ENCODE measurements at regions not wholly inside any gene's neighbourhood (a gene's known extent, or its start where the extent isn't known, plus 50 kb on each side); places are given as distances from the start of the nearest gene placed in this dataset.

DNA sequence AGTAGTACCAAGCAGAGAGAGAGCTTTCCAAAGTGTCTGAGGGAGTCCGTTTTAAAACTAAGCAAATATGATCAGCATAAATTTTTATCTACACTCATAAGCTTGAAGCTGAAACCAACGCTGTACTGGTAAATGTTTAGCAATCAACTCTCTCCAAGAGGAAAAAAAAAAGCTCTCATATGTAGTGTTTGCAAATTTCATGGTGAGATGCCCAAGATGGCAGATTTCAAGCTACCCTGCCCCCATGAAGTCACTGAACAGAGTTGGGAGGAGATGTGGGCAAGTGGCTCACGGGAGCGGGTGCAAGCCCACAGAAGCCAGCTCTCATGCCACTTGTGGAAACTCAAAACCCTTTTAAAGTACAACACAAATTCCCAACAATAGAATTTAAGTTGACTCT is 475.8 kb downstream of the BCAT1 start:
- DNase-seq (ENCODE audit: low spot score) = no peak

DNA sequence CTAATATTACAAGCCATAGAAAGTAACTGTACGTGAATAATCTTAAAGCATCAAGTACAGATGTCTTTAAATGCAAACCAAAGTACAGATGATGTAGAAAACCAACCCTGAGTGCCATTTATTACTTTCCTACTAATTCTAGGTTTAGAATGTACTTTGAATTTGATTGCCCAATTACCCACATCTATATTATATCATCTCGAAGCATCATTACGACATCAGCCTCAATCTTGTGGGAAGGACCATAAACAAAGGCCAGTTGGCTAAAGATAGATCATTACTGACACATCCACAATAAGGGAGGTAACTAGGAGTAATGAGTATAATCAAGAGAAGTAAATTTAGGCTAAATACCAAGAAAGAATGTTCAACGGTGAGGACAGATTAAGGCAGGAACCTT is 478.9 kb downstream of the BCAT1 start:
- no peak for DNase-seq (ENCODE audit: low spot score)

DNA sequence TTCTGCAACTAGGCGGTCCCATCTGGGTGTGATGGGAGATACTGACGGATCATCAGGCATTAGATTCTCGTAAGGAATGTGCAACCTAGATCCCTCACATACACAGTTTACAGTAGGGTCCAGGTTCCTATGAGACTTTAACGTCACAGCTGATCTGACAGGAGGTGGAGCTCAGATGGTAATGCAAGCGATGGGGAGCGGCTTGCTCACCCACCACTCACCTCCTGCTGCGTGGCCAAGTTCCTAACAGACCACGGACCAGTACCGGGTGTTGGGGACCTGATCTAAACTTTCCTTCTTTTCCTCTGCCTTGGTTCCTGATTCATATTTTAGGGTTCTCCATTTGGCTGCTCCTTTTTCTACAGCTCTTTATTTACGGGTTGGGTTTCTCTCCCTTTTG is 479.8 kb downstream of the BCAT1 start:
- no peak for DNase-seq (ENCODE audit: low spot score)

DNA sequence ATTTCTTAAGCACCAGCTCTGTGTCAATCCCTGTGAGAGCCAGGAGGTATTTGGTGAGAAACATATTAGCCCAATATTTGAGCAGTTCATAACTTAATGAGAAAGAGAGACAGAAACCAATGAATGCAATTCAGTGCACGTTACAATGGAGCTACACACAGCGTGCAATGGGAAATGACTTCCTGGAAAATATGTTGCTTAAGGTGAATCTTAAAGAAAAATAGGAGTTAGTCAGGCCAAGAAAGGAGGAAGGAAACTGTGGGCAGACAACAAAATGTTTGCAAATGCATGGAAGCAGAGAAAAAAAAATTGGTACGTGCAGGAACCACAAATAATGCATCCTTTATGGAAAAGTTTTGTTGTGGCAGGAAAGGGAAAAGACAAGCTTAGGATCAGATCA is 481.7 kb downstream of the BCAT1 start:
- no peak for DNase-seq (ENCODE audit: low spot score)

DNA sequence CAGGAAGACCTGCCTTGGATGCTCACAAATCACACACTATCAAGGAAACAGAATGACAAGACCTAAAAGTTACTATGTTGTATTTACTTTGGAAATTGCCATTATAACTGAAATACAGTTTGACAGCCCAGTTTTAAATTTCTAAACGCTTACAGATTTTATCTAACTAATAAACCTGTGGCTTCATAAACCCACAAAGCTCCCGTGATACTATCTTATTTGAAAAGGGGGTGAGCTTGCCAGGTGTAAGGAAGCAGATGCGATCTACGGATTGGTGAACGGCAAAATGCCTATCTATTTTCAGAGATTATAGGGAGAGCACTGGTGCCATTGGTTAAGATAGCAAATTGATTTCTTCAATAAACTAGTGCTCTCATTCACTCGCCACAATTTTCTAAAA is 485.5 kb downstream of the BCAT1 start:
- DNase-seq (ENCODE audit: low spot score) = no peak

DNA sequence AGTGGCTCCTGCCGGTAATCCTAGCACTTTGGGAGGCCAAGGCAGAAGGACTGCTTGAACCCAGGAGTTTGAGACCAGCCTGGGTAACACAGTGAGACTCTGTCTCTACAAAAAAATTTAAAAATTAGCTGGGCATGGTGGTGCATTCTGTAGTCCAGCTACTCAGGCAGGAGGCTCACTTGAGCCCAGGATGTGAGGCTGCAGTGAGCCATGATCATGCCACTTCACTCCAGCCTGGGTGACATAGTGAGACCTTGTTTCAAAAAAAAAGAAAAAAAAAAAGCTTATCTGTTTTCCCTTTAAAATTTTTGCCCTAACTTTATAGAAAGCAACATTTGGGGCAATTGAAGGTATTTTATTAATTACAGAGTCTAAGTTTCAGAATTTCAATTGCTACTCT is 486.0 kb downstream of the BCAT1 start:
- DNase-seq (ENCODE audit: low spot score) = no peak

DNA sequence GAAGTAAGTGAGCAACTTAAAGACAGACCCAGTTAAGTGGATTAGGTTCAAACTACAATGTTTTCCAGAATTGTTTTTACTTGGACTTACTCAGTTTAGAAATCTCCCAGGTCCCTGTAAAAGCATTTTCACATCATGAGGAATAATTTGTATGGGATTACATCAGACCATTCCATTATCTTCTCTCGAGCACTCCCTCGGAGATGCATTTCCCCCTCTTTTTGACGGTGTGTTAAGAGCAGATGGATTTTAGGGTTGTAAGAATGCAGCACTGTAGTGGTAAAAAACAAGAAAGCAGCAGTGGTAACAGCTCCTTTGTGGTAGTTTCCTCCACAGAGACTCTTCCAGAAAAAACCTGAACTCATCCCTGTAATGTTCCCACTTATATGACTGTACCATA is 488.4 kb downstream of the BCAT1 start:
- no peak for DNase-seq (ENCODE audit: low spot score)

DNA sequence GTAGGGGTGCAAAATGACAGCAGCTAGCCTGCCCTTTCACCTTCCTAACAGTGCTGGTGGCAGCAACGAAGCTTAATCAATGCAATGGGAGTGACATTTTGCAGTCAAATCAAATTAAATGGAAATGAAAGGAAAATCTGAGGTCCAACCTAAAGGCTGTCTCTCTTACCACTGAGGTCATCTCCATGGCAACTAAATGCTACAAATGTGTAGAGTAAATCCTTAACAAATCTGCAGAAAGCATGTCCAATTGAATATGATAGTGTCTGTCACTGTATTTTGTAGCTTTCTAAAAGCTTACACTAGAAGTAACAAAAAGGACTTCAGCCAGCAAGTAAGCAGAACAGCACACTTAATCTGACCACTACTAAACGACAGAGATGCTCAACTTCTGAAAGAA is 488.8 kb downstream of the BCAT1 start:
- no peak for DNase-seq (ENCODE audit: low spot score)

DNA sequence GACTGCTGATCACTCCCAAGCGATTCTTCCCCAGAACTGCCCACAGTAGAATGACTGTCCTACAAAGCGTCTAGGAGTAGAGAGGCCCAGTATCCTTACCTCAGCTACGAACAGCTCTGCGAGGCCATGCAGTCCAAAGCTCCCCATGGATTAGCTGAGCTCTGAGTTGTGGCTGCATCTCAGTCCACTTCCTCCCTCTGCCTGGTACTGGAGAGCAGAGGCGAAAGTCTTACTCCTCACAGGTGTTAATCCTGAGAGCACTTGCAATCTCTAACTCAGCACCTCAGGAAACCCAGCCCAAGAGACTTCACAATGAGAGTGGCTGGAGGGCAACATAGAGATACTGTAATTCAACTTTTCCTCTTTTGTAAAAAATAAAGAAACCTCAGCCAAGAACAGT is 493.1 kb downstream of the BCAT1 start:
- DNase-seq (ENCODE audit: low spot score) = no peak

DNA sequence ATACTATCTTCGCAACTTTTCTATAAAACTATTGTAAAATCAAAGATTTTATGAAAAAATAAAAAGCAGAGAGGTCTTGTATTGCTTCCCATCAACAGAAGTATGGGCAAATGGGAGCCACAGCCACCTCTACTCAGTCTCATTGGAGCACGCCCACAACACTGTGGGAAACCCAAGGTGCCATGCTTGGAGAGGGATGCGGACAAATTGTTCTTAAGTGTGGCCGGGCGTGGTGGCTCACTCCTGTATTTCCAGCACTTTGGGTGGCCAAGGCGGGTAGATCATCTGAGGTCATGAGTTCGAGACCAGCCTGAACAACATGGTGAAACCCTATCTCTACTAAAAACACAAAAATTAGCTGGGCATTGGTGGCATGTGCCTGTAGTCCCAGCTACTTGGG is 498.2 kb upstream of the SOX5 start:
- DNase-seq (ENCODE audit: low spot score) = no peak

DNA sequence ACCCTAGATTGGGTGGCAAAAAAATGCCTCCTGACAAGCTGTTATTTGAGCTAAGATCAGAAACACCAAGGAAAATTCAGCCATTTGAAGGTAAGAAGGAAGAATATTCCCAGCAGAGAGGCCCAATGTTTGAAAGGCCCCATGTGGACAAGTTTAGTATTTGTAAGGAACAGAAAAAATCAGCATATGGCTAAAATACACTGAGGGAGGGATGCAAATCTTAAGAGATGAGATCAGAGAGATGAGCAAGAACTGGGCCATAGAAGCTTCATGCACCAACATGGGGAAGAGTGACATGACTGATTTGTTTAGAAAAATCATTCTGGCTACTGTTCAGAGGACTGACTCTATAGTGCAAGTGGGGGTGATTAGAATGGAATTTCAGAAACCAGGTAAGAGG is 496.8 kb upstream of the SOX5 start:
- no peak for DNase-seq (ENCODE audit: low spot score)

DNA sequence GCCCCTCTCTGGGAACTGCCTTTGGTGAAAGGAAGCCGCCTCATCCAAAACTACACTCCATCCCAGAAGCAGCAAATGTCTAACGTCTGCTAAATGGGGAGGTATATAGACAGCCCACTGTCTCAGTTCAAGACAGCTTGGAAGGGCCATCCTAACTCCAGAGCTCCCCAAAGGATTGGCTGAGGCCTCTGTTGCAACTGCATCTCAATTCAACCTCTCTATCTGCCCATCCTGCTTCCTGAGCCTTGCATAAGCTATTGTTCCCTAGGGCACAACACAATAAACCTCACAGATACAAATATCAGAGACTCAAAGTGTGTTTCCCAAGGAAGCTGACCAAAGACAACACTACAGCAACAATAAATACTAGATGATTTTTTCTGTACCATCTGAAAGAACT is 495.2 kb upstream of the SOX5 start:
- no peak for DNase-seq (ENCODE audit: low spot score)

DNA sequence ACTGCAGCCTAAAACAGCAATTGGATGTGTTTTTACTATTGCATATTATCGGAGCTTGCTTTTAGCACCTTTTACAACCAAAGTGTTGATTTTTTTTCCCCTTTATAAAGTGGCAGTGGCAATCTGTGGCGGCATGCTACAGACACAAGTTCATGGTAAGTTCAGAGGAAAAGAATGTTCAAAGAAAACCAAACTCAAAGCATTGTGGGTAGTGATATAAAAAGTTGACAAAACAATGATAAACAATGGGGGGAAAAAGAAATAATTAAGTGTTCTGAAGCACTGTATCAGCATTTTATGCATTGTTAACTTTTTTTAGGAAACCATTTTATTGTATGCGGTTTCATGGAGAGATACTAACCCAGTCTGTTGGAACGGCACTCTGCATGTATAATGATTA is 492.0 kb upstream of the SOX5 start:
- no peak for DNase-seq (ENCODE audit: low spot score)

DNA sequence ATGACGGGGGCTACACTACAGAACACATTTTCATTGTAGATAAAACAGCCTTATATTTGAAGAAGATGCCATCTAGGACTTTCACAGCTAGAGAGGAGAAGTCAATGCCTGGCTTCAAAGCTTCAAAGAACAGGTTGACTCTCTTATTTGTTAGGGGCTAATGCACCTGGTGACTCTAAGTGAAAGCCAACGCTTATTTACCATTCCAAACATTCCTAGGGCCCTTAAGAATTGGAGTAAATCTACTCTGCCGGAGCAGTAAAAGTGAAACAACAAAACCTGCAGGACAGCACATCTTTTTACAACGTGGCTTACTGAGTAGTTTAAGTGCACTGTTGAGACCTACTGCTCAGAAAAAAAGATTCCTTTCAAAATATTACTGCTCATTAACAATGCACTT is 487.2 kb upstream of the SOX5 start:
- no peak for DNase-seq (ENCODE audit: low spot score)

DNA sequence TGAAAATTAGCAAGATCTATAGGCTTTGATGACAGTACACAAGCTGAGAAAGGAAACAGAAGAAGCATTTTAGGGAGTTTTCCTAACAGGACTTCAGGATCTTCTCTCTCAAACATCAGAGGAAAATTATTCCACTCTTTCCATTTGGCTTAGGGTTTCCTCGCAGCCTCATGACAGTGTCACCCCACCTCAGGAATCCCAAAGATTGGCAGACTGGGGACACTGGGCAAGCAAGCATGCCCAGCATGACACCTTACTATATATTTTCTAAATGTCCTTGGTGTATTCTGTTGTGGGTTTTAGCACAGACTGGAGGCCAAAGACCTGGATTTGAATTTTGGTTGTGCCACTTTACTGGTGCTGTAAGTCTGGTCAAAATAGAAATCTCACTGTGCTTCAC is 482.4 kb upstream of the SOX5 start:
- no peak for DNase-seq (ENCODE audit: low spot score)

DNA sequence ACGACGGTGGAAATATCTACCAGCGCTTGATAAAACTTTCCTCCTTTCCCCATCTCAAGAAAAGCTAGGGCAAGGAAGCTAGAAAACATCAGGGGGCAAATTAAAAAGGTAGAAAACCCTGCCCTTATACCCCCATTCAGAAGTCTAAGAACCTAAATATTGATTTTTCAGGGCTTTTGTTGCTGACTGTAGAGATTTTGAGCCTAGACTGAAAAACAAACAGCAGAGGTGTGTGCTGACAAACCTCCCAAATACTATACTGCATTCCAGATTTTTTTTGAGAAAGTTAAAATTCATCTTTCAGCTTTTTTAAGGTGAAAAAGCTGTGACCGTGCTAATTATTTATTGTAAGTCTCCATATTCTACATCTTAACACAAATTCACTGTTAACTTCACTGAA is 478.3 kb upstream of the SOX5 start:
- DNase-seq (ENCODE audit: low spot score) = no peak

DNA sequence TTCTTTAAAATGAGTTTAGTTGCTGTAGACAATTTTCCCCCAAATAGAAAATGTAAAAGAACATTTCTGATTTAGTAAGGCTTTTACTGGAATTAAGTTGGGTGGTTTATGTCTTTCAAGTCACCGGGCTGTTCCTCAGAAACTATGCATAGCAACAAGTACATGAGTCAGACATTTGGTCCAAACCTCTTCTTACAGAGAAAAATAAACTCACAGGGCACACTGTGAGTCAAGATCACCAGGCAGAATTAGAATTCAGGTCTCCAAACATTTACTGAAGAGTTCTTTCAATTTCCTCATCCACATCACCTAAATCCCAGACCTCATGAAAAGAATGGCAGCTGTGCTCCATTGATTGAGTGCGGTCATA is 476.1 kb upstream of the SOX5 start:
- DNase-seq (ENCODE audit: low spot score) = no peak

DNA sequence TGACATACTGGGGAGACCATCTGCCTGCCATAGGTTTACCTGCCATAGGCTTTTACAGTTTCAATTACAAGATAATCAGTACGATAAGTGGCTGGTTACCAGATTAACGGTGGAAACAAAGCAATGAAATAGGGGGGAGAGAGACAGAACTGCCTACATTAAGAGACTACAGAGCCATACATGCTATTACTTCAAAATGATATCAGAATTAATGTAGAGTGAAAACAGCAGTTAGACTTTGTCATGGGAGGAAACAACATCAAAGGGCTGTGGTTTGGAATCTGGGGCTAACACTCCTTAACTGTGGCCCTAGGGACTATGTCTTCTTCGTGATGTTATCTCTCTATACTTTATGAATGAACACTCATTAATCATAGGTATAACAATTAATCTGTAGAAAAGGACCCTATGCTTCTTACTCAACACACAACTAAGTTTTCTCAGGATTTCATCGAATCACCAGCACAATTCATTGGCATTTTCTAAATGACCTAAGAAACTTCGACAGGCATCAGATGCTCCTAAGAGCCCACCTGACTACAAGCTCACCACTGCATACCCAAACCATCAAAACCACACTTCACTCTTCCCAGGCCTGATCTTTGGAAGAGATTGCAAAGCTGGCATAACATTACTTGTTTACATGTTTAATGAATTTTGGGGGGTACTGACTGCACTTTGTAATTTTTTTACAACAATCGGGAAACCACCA is 475.6 kb upstream of the SOX5 start:
- no peak for DNase-seq (ENCODE audit: low spot score)

DNA sequence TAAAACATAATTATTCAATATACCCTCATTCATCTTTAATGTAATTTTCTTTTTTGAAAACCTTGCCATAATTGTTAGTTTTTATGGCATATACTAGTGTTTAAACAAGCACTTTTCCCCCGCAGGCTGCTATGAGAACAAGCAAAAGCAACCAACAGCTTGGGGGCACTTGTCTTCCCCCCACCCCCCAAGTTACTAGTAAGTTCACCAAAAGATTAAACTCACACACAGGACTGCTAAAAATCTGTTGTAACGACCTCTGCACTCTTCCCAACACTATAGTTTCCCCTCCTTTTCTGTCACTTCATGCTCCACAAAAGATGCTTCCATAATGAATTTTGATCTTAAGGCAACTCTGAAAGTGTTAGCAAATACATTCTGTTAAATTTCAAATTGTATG is 474.9 kb upstream of the SOX5 start:
- DNase-seq (ENCODE audit: low spot score) = no peak

DNA sequence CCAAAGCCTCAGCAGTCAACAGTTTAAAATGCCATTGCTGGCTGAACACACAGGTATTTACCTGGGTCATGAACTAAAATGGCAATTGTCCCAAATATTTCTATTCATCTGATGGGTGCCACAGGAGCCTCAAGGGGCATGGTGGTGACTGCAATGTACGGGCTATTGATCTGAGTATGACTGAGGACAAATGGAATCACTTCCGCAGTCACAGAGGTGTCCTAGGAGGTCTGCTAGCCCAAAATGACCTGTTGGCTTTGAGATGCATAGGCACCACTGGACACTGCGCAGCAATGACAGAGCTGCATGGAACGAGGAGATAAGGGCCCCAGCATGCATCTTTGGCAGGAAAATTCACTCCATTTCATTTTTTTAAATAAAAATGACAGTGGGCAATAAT is 474.1 kb upstream of the SOX5 start:
- no peak for DNase-seq (ENCODE audit: low spot score)

DNA sequence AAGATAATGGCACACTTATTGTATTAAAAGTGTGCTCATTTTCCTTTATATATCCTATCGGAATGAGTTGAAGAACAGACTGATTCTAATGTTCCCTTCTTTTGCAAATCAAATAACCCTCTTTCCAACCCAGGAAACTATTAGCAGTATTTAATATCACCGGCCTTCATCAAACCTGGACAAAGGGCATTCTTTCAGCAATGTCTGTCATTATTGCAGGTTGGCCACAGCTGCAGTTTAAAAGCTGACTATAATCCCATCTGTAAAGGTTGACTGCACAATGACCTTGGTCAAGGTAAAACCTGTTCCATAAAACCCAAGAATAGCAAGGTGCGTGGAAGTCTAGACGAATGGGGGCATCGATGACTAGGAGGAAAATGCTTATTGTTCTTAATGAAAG is 472.3 kb upstream of the SOX5 start:
- no peak for DNase-seq (ENCODE audit: low spot score)

DNA sequence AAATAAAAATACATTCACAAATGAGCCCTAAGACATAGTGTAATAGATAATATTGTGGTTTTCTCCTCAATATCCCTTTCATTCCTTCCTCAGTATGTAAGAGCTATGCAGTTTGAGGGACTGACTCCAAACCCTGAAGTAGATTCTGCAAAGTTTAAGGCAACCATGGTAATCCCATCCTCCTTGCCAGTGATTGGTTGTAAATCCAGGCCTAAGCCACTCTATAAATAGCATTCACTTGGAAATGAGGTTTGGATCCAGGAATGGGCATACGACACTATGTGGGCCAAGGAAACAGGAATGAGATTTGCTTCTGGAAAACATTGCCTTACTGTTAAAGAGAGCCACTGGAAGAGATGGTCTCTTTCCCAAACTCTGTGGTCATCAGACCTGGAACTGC is 468.7 kb upstream of the SOX5 start:
- no peak for DNase-seq (ENCODE audit: low spot score)

DNA sequence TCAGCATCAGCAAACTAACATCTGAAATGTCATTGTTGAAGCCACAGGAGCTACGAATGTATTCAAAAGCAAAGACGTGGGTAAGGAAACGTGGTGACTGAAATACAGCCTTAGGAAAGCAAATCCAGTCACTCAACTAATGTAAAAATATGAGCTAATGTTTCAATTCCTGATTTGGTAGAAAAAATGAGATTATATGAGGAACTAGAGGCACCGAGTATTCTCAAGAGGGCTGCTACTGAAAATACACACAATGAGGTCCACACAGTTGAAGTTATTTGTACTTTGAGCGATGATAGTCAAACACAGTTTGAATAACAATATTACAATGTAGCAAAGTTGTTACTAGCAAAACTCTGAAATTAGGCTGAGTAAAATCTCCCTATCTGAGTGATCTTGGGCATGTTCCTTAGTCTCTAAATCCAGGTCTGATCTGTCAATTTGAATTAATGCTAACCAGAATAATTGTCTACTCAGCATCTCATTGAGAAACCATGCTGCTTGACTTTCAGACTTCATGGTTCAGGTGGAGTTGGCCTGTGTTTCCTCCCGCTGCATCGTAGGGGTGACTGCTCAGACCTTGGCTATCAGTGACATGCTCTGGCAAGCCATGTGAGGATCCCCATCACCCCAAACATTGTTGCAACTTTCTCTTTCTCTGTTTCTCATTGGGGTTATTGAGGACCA is 467.1 kb upstream of the SOX5 start:
- no peak for DNase-seq (ENCODE audit: low spot score)

DNA sequence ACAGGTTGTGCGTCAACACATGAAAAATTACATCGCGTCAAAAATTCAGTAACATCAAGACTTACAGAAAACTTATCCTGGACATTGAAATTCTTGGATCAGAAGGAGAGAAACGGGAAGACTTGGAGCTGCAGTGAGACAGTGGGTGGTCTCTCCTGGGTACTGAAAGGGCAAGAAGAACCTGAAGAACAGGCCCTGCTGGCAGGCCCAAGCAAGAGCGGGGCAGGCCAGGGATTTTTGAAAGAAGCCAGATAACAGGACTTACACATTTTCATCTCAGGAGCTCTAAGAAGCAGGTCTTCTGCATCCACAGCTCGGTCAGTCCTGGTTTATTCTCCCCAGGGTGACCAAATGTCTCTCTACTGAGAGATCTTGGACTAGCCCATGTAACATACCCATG is 466.5 kb upstream of the SOX5 start:
- DNase-seq (ENCODE audit: low spot score) = no peak

All from AG08395 (cell line).